HG03558 (cell line): ENCODE measurements at regions not wholly inside any gene's neighbourhood (a gene's known extent, or its start where the extent isn't known, plus 50 kb on each side); places are given as distances from the start of the nearest gene placed in this dataset.

Experiments
- ATAC-seq: cut with Tn5 transposase; IDR thresholded peaks from one replicate; pipeline ENCODE4 v1.9.1; 2021; ENCODE audit warnings: moderate number of reproducible peaks; ENCODE audit not compliant: unreplicated experiment; ENCODE audit errors: extremely low read depth

GRCh38 chr5:74957029-74957784, 91.0 kb upstream of the FAM169A start:
- no peak for ATAC-seq

GRCh38 chr5:74956278-74956677, 90.1 kb upstream of the FAM169A start:
- no peak for ATAC-seq

- ATAC-seq, result no peak
Observed at GRCh38 chr5:74954919-74955318, 88.7 kb upstream of the FAM169A start.

- no peak for ATAC-seq
Observed at GRCh38 chr5:74953937-74954720, 87.9 kb upstream of the FAM169A start.

GRCh38 chr5:74953554-74953936, 87.4 kb upstream of the FAM169A start:
- ATAC-seq, result no peak

- ATAC-seq, result no peak
Observed at GRCh38 chr5:74952406-74952805, 86.2 kb upstream of the FAM169A start.

- no peak for ATAC-seq
Observed at GRCh38 chr5:74951865-74952264, 85.7 kb upstream of the FAM169A start.

- no peak for ATAC-seq
Observed at GRCh38 chr5:74950836-74951515, 84.8 kb upstream of the FAM169A start.

GRCh38 chr5:74949976-74950375, 83.8 kb upstream of the FAM169A start:
- ATAC-seq, result no peak

- ATAC-seq, result no peak
Observed at GRCh38 chr5:74948031-74948546, 81.9 kb upstream of the FAM169A start.

- no peak for ATAC-seq
Observed at GRCh38 chr5:74946471-74946870, 80.3 kb upstream of the FAM169A start.

GRCh38 chr5:74945561-74946165, 79.5 kb upstream of the FAM169A start:
- ATAC-seq, result peak; percentile 65

GRCh38 chr5:74943905-74944304, 77.7 kb upstream of the FAM169A start:
- ATAC-seq, result no peak

GRCh38 chr5:74942622-74943286, 76.6 kb upstream of the FAM169A start:
- ATAC-seq, result no peak

GRCh38 chr5:74940782-74941353, 74.7 kb upstream of the FAM169A start:
- no peak for ATAC-seq

- ATAC-seq, result no peak
Observed at GRCh38 chr5:74938250-74938933, 72.2 kb upstream of the FAM169A start.

- no peak for ATAC-seq
Observed at GRCh38 chr5:74935752-74936091, 69.5 kb upstream of the FAM169A start.

- ATAC-seq, result no peak
Observed at GRCh38 chr5:74934949-74935751, 69.0 kb upstream of the FAM169A start.
